Fibroblast of lung (primary cell): ENCODE measurements at regions not wholly inside any gene's neighbourhood (a gene's known extent, or its start where the extent isn't known, plus 50 kb on each side); places are given as distances from the start of the nearest gene placed in this dataset.

ENCODE experiments used
- DNase-seq, 2 donors: peaks; one replicate each; pipeline versions ENCODE4 v3.0.0 to v3.0.0-alpha.2; 2010; ENCODE audit warnings: low read depth in 2 of 2
- H2AFZ ChIP-seq: 2 replicates; pipeline ENCODE4 v1.5.1; 2012; ENCODE audit warnings: low read length, control low read depth, inconsistent platforms
- H3K27ac ChIP-seq: 2 replicates; pipeline ENCODE4 v1.5.1; 2011; ENCODE audit warnings: low read length, control low read depth; ENCODE audit not compliant: insufficient read depth
- H3K27me3 ChIP-seq: 2 replicates; pipeline ENCODE4 v1.5.1; 2011; ENCODE audit warnings: mild to moderate bottlenecking, low read length; ENCODE audit not compliant: control insufficient read depth, insufficient read depth
- H3K36me3 ChIP-seq: 2 replicates; pipeline ENCODE4 v1.5.1; 2011; ENCODE audit warnings: low read length; ENCODE audit not compliant: control insufficient read depth, insufficient read depth
- H3K4me1 ChIP-seq: 2 replicates; pipeline ENCODE4 v1.5.1; 2011; ENCODE audit warnings: low read length; ENCODE audit not compliant: control insufficient read depth, insufficient read depth; ENCODE audit errors: extremely low read depth
- H3K4me2 ChIP-seq: 2 replicates; pipeline ENCODE4 v1.5.1; 2011; ENCODE audit warnings: low read length, control low read depth; ENCODE audit not compliant: insufficient read depth; ENCODE audit errors: extremely low read depth
- H3K4me3 ChIP-seq, 4 experiments: fragments of 200-600 bp in 1 of 4; sonication (generic) in 1 of 4; replicated peaks in 1 of 4; 2 replicates each; pipeline ENCODE4 v1.5.1; 2011 to 2016; ENCODE audit warnings: low read length in 4 of 4, low read depth in 3 of 4, mild to moderate bottlenecking in 3 of 4, control low read depth in 2 of 4, inconsistent platforms in 1 of 4, mixed read lengths in 1 of 4; ENCODE audit not compliant: insufficient read depth in 1 of 4; ENCODE audit errors: control extremely low read depth in 1 of 4
- H3K79me2 ChIP-seq: 2 replicates; pipeline ENCODE4 v1.5.1; 2012; ENCODE audit warnings: mild to moderate bottlenecking, low read length, inconsistent platforms; ENCODE audit not compliant: control insufficient read depth, insufficient read depth
- H3K9ac ChIP-seq: 2 replicates; pipeline ENCODE4 v1.5.1; 2011; ENCODE audit warnings: mild to moderate bottlenecking, low read length, control low read depth; ENCODE audit not compliant: insufficient read depth
- H3K9me3 ChIP-seq: 2 replicates; pipeline ENCODE4 v1.5.1; 2012; ENCODE audit warnings: low read depth, low read length; ENCODE audit not compliant: control insufficient read depth, insufficient read depth
- H4K20me1 ChIP-seq: 2 replicates; pipeline ENCODE4 v1.5.1; 2011; ENCODE audit warnings: low read length; ENCODE audit not compliant: control insufficient read depth, insufficient read depth; ENCODE audit errors: extremely low read depth
- EZH2 ChIP-seq: IDR thresholded peaks from 2 replicates; pipeline ENCODE4 v1.5.1; 2012; ENCODE audit warnings: low read length, control low read depth, mild to moderate bottlenecking; ENCODE audit errors: missing control alignments
- TF ChIP-seq, protein P1 (sequence below), 2 donors: IDR thresholded peaks in 1 of 2; conservative IDR thresholded peaks in 1 of 2; 1 replicate in 1 of 2; 2 replicates in 1 of 2; pipeline ENCODE4 v1.5.1; 2011 to 2012; ENCODE audit warnings: low read length in 2 of 2, control low read depth in 1 of 2, inconsistent platforms in 1 of 2, low read depth in 1 of 2, mild to moderate bottlenecking in 1 of 2

DNA sequence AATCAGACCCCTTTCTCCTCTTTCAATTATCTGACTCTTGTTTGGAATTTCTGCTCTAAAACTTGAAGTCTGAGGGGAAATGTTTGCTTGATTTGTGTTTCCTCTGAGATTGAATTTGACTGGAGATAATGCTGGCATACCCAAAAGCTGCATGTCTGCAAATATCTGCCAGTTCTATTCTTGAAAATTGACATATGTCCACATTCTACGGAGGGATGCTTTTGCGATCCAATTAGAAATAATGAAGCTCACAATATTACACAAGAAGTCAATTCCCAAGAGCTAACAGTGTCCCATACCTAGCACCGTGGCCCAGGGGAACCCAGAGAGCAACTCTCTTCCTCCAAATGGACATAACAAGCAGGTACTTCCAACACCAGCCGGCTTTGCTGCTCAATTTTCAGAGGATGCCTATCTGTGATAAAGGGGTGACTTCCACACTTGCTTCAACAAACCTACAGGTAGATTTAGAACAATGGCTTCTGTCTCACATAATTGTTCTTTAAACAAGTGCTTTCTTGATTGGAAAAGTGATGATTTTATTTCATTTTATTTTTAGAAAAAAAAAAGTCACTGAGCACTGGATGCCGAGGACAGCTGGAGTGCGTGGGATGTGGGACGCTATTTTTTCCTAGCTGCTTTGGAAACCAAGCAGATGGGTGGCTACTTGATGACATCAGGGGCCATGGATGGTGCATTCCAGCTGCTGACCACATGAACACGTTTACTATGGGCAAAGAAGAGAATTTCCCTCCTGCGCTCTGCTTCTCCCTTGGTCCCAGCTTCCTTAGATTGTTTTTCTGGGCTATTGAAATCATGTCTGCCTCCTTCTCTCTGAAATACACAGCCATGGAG, 488.9 kb downstream of the RNF144A start:
- Histone ChIP-seq H2AFZ (no peak overlapping the region), H3K9me3 (no peaks in the 10 kb centered on the region), H3K9ac (no peak overlapping the region), H3K4me2 (no peak overlapping the region), H3K36me3 (no peaks in the 10 kb centered on the region), H3K4me1 (no peaks in the 10 kb centered on the region), H3K27ac (no peak overlapping the region), H4K20me1 (no peaks in the 10 kb centered on the region), H3K79me2 (no peaks in the 10 kb centered on the region), H3K27me3 (no peaks in the 10 kb centered on the region), H3K4me3 (no peak overlapping the region)
- no peak for DNase-seq
- TF ChIP-seq, protein P1, sequence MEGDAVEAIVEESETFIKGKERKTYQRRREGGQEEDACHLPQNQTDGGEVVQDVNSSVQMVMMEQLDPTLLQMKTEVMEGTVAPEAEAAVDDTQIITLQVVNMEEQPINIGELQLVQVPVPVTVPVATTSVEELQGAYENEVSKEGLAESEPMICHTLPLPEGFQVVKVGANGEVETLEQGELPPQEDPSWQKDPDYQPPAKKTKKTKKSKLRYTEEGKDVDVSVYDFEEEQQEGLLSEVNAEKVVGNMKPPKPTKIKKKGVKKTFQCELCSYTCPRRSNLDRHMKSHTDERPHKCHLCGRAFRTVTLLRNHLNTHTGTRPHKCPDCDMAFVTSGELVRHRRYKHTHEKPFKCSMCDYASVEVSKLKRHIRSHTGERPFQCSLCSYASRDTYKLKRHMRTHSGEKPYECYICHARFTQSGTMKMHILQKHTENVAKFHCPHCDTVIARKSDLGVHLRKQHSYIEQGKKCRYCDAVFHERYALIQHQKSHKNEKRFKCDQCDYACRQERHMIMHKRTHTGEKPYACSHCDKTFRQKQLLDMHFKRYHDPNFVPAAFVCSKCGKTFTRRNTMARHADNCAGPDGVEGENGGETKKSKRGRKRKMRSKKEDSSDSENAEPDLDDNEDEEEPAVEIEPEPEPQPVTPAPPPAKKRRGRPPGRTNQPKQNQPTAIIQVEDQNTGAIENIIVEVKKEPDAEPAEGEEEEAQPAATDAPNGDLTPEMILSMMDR (conservative IDR thresholded peaks at IDR 0.05 in 1 of 2, IDR thresholded peaks at IDR 0.05 in 1 of 2; ENCODE audit: low read depth in 1 of 2, low read length in 2 of 2): no peak
- TF ChIP-seq EZH2: no peak

DNA sequence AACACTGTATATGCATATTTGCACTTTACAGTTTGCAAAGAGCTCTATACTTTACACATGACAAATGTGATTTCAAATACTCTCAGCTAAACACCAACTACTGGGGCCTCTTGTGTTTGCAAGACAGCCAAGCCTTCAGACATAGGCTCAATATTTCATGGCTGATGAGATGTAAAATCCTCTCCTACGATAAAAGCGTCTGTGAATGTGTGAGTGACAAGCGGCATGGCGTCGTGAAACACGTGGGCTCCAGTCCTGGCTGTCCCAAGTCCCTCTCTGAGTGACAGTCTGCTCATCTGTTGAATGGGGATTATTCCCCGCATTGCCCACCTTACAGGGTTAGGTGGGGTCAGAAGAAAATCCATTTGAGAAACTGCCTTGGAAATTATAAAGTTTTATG, 489.8 kb downstream of the RNF144A start:
- no peak overlapping the region for H3K9ac ChIP-seq
- no peak overlapping the region for H2AFZ ChIP-seq
- H4K20me1 ChIP-seq: no peaks in the 10 kb centered on the region
- no peaks in the 10 kb centered on the region for H3K36me3 ChIP-seq
- H3K27me3 ChIP-seq: no peaks in the 10 kb centered on the region
- DNase-seq: no peak
- H3K79me2 ChIP-seq: no peaks in the 10 kb centered on the region
- TF ChIP-seq EZH2: no peak
- TF ChIP-seq, protein P1 (conservative IDR thresholded peaks at IDR 0.05 in 1 of 2, IDR thresholded peaks at IDR 0.05 in 1 of 2; ENCODE audit: low read depth in 1 of 2, low read length in 2 of 2): no peak
- no peaks in the 10 kb centered on the region for H3K4me1 ChIP-seq
- no peak overlapping the region for H3K4me2 ChIP-seq
- H3K27ac ChIP-seq: no peak overlapping the region
- H3K4me3 ChIP-seq: no peak overlapping the region
- H3K9me3 ChIP-seq: no peaks in the 10 kb centered on the region

DNA sequence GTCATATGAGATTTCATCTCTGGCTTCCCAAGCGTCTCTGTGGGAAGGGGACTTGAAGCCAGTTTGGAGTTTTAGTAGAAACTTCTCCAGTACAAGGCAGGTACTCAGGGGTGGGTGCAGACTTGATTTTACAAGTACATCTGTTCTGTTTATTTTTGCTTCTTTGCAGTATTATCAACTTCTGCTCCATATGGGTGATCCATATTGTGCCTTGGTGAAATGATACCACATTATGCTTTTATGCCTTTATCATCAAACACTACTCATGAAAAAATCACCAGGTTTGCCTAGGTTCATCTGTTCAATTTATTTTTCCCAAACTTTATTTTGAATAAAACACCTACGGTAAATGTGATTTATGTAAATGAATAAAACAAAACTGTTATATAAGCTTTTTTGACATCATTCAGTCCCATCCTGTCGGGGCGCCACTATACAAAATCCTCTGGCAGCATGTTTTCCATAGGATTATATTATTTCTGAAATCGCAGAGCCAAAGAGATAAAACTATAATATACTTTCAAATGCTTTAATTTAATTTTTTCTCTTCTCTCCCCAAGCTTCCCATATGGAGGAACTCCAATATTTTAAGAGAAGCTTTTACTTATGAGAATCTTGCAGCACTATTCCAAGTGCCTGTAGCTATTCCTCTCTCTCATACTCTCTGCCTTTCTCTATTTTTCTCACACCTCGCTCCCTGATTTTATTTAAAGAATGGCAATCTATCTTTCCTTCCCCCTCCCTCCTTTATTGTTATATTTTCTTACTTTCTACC, 490.9 kb downstream of the RNF144A start:
- Histone ChIP-seq H3K36me3 (no peaks in the 10 kb centered on the region), H3K9me3 (no peaks in the 10 kb centered on the region), H2AFZ (no peak overlapping the region), H3K27ac (no peak overlapping the region), H4K20me1 (no peaks in the 10 kb centered on the region), H3K9ac (no peak overlapping the region), H3K4me3 (no peak overlapping the region), H3K27me3 (no peaks in the 10 kb centered on the region), H3K4me2 (no peak overlapping the region), H3K79me2 (no peaks in the 10 kb centered on the region), H3K4me1 (no peaks in the 10 kb centered on the region)
- TF ChIP-seq, protein P1 (conservative IDR thresholded peaks at IDR 0.05 in 1 of 2, IDR thresholded peaks at IDR 0.05 in 1 of 2; ENCODE audit: low read depth in 1 of 2, low read length in 2 of 2): no peak
- TF ChIP-seq EZH2: no peak
- no peak for DNase-seq
